Right atrium auricular region (tissue), 2 donors: ENCODE measurements at regions not wholly inside any gene's neighbourhood (a gene's known extent, or its start where the extent isn't known, plus 50 kb on each side); places are given as distances from the start of the nearest gene placed in this dataset.

Experiments used
- DNase-seq: peaks from one replicate; pipeline ENCODE4 v3.0.0-alpha.2; 2019; ENCODE audit warnings: low spot score
- H3K27ac ChIP-seq, 2 donors: fragments of 200-600 bp; sonication (generic); 1 replicate in 1 of 2; 2 replicates in 1 of 2; pipeline ENCODE4 v1.5.1; 2016 to 2019
- H3K27me3 ChIP-seq, 2 donors: fragments of 200-600 bp; sonication (generic); one replicate each; pipeline versions ENCODE4 v1.5.1 to v1.6.0; 2017 to 2019
- H3K36me3 ChIP-seq: fragments of 200-600 bp; sonication (generic); one replicate; pipeline ENCODE4 v1.5.1; 2016
- H3K4me1 ChIP-seq, 2 donors: fragments of 200-600 bp; sonication (generic); one replicate each; pipeline versions ENCODE4 v1.5.1 to v1.6.0; 2017 to 2019
- H3K4me3 ChIP-seq, 2 donors: fragments of 200-600 bp; sonication (generic); 1 replicate in 1 of 2; 2 replicates in 1 of 2; pipeline ENCODE4 v1.5.1; 2017 to 2019; ENCODE audit warnings: mild to moderate bottlenecking in 1 of 2, moderate library complexity in 1 of 2
- H3K9me3 ChIP-seq, 2 donors: fragments of 200-600 bp; sonication (generic); one replicate each; pipeline ENCODE4 v1.5.1; 2019
- CTCF ChIP-seq, 2 donors: fragments of 200-600 bp; sonication (generic); IDR thresholded peaks; one replicate each; pipeline ENCODE4 v1.5.1; 2019; ENCODE audit warnings: antibody characterized with exemption in 2 of 2

- no peak for DNase-seq
- Histone ChIP-seq H3K27me3 (no peaks in the 10 kb centered on the region), H3K9me3 (peaks cover 0 to under 1% of the 10 kb centered on the region in 2 donors), H3K36me3 (no peaks in the 10 kb centered on the region), H3K4me1 (no peaks in the 10 kb centered on the region), H3K27ac (no peak overlapping the region), H3K4me3 (no peak overlapping the region)
- TF ChIP-seq CTCF (IDR thresholded peaks at IDR 0.05): no peak
Observed at GRCh38 chr2:49241991-49242390, 87.7 kb upstream of the FSHR start.

- no peak for DNase-seq
- no peaks in the 10 kb centered on the region for H3K9me3 ChIP-seq
- TF ChIP-seq CTCF (IDR thresholded peaks at IDR 0.05): no peak
- H3K27me3 ChIP-seq: no peaks in the 10 kb centered on the region
- H3K4me1 ChIP-seq: no peaks in the 10 kb centered on the region
- H3K4me3 ChIP-seq: no peak overlapping the region
- H3K36me3 ChIP-seq: no peaks in the 10 kb centered on the region
- no peak overlapping the region for H3K27ac ChIP-seq
Observed at GRCh38 chr2:49241501-49241900, 87.2 kb upstream of the FSHR start.

- Histone ChIP-seq H3K4me1 (no peaks in the 10 kb centered on the region), H3K27me3 (no peaks in the 10 kb centered on the region), H3K4me3 (no peak overlapping the region), H3K9me3 (no peaks in the 10 kb centered on the region), H3K36me3 (no peaks in the 10 kb centered on the region), H3K27ac (no peak overlapping the region)
- no peak for DNase-seq
- no peak for TF ChIP-seq CTCF (IDR thresholded peaks at IDR 0.05)
Observed at GRCh38 chr2:49240608-49241007, 86.3 kb upstream of the FSHR start.

- no peak for TF ChIP-seq CTCF (IDR thresholded peaks at IDR 0.05)
- no peak for DNase-seq
- H3K4me1 ChIP-seq: no peaks in the 10 kb centered on the region
- H3K36me3 ChIP-seq: no peaks in the 10 kb centered on the region
- H3K27ac ChIP-seq: no peak overlapping the region
- no peaks in the 10 kb centered on the region for H3K9me3 ChIP-seq
- no peaks in the 10 kb centered on the region for H3K27me3 ChIP-seq
- no peak overlapping the region for H3K4me3 ChIP-seq
Observed at GRCh38 chr2:49238604-49238960, 84.3 kb upstream of the FSHR start.

- H3K9me3 ChIP-seq: no peaks in the 10 kb centered on the region
Observed at GRCh38 chr2:49237867-49238603, 83.7 kb upstream of the FSHR start.

More at GRCh38 chr2:49237867-49238603, 83.7 kb upstream of the FSHR start:
- DNase-seq: no peak
- Histone ChIP-seq H3K27me3 (no peaks in the 10 kb centered on the region), H3K27ac (no peak overlapping the region), H3K4me3 (no peak overlapping the region), H3K36me3 (no peaks in the 10 kb centered on the region), H3K4me1 (no peaks in the 10 kb centered on the region)
- TF ChIP-seq CTCF (IDR thresholded peaks at IDR 0.05): no peak
